Panc1 (cell line): ENCODE measurements at regions not wholly inside any gene's neighbourhood (a gene's known extent, or its start where the extent isn't known, plus 50 kb on each side); places are given as distances from the start of the nearest gene placed in this dataset.

Experiments used
- ATAC-seq: fragments of 200-7000 bp; cut with Tn5 transposase; 2 replicates; pipeline ENCODE4 v1.9.1; 2020; ENCODE audit warnings: mild to moderate bottlenecking, moderate library complexity
- BruUV-seq: library from RNA; stranded (reverse); fragments of 400-500 nt; replicated peaks from 2 replicates; lab custom pipeline; 2021; lab: Mats Ljungman, UMichigan
- CTCF ChIA-PET: fragments of 300-600 bp; sonication (Branson Sonifier 250); formaldehyde crosslinking; loops from one replicate; lab custom pipeline; 2022; ENCODE audit warnings: antibody characterized with exemption; lab: Charles Lee
- POLR2A ChIA-PET: fragments of 300-600 bp; sonication (Branson Sonifier 250); formaldehyde crosslinking; loops from one replicate; lab custom pipeline; 2022; ENCODE audit warnings: antibody characterized with exemption; lab: Charles Lee
- DNase-seq: peaks from one replicate; pipeline ENCODE4 v3.0.0-alpha.2; 2010; ENCODE audit warnings: low read depth, low spot score
- H3K27ac ChIP-seq: 2 replicates; pipeline ENCODE4 v1.5.1; 2011; ENCODE audit warnings: mild to moderate bottlenecking, low read length, inconsistent platforms
- H3K27me3 ChIP-seq: fragments of 200-500 bp; sonication (Bioruptor generic); 2 replicates; pipeline ENCODE4 v1.6.0; 2014; ENCODE audit warnings: low read length, inconsistent platforms; ENCODE audit not compliant: control insufficient read depth, insufficient read depth
- H3K36me3 ChIP-seq: fragments of 200-500 bp; sonication (Bioruptor generic); 2 replicates; pipeline ENCODE4 v1.5.1; 2014; ENCODE audit warnings: inconsistent platforms, mild to moderate bottlenecking, low read length, moderate library complexity; ENCODE audit not compliant: control insufficient read depth, insufficient read depth
- H3K4me1 ChIP-seq: 2 replicates; pipeline ENCODE4 v1.5.1; 2011; ENCODE audit warnings: inconsistent platforms, mild to moderate bottlenecking, low read length, moderate library complexity; ENCODE audit not compliant: control insufficient read depth, insufficient read depth
- H3K4me3 ChIP-seq, 2 experiments: 2 replicates each; pipeline ENCODE4 v1.5.1; 2011 to 2012; ENCODE audit warnings: low read depth in 2 of 2, low read length in 2 of 2, mild to moderate bottlenecking in 2 of 2, inconsistent platforms in 1 of 2, moderate library complexity in 1 of 2
- H3K9me3 ChIP-seq: fragments of 200-500 bp; sonication (Bioruptor generic); 2 replicates; pipeline ENCODE4 v1.5.1; 2014; ENCODE audit warnings: low read depth, mild to moderate bottlenecking, inconsistent platforms, low read length, moderate library complexity; ENCODE audit not compliant: control insufficient read depth, insufficient read depth
- CTCF ChIP-seq: fragments of 450-650 bp; IDR thresholded peaks from 2 replicates; pipeline ENCODE4 v1.5.1; 2017; ENCODE audit warnings: mild to moderate bottlenecking
- POLR2AphosphoS5 ChIP-seq: IDR thresholded peaks from 2 replicates; pipeline ENCODE4 v1.6.1; 2012; ENCODE audit warnings: mild to moderate bottlenecking, low read depth, low read length, moderate library complexity
- REST ChIP-seq, 2 experiments: IDR thresholded peaks; 2 replicates each; pipeline ENCODE4 v1.6.1; 2011 to 2012; ENCODE audit warnings: low read depth in 2 of 2, control low read depth in 1 of 2, low read length in 1 of 2, mild to moderate bottlenecking in 1 of 2, moderate library complexity in 1 of 2; ENCODE audit not compliant: insufficient read depth in 1 of 2
- SIN3A ChIP-seq: IDR thresholded peaks from 2 replicates; pipeline ENCODE4 v1.6.1; 2012; ENCODE audit warnings: low read depth, mild to moderate bottlenecking, low read length, moderate library complexity, borderline replicate concordance; ENCODE audit not compliant: insufficient read depth
- TCF7L2 ChIP-seq: IDR thresholded peaks from 2 replicates; pipeline ENCODE4 v1.6.1; 2011; ENCODE audit warnings: mild to moderate bottlenecking, low read depth, low read length, inconsistent platforms
- in situ Hi-C: cut with HindIII; loops from 2 replicates; pipeline ENCODE4 v1.10.0; 2016; ENCODE audit warnings: low sequenced_read_pairs, low pct_unique_long_range_greater_than_20kb
- intact Hi-C: fragments of 100-400 bp; cut with micrococcal nuclease; formaldehyde crosslinking; loops from one replicate; pipeline ENCODE4 v1.10.0; 2022; ENCODE audit not compliant: unreplicated experiment

DNA sequence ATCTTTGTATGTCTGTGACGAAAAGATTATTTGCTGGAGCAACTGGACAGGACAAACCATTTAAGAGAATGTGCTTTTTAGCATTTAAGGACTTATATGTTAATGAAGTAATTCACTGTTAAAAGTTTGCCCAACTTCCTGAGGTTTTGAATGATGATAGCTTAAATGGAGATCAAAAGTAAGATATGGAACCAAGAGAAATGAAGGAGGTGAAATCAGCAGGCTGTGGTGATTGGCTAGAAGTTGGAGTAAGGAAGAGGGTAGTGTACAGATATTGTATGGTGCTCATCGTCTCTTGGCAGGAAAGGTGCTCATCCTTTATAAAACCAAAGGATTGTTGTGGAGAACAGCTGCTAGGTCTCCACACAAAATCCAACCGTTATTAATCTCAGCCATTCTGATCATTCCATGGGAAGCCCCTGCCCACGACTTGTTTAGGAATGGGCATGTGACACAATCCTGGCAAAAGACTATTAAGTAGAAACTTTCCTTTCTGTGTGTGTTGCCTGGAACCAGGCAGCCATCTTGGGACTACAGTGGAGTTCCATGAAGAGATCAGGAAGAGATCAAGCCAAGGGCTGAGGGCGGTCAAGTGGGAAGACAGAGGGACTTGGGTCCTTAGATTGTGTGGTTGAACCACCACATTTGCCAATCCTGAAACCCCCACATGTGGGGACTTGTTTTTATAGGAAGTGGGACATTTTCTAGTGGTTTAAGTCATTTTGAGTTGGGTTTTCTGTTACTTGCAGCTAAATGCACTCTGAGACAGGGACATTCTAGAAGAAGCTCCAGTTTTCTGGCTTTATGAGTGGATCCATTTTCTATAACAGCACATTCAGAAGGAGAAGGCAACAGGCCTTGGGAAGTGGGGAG, 56.8 kb upstream of the CHST11 start:
- no TSS peak for BruUV-seq
- ATAC-seq: no peak
- no peak for DNase-seq

GRCh38 chr12:104402630-104403029, 54.1 kb upstream of the CHST11 start:
- ChIA-PET POLR2A (no interaction called here), CTCF (no interaction called here)
- Histone ChIP-seq H3K4me3 (no peak overlapping the region), H3K4me1 (no peaks in the 10 kb centered on the region), H3K36me3 (no peaks in the 10 kb centered on the region), H3K27me3 (no peaks in the 10 kb centered on the region), H3K9me3 (no peaks in the 10 kb centered on the region), H3K27ac (no peak overlapping the region)
- in situ Hi-C loops (no loop called here), intact Hi-C loops (no loop called here)
- ATAC-seq: no peak
- DNase-seq: no peak
- BruUV-seq: no TSS peak
- TF ChIP-seq POLR2AphosphoS5 (no peak), CTCF (no peak), REST (IDR thresholded peaks at IDR 0.05; ENCODE audit: insufficient read depth in 1 of 2, low read depth in 2 of 2, low read length in 1 of 2) (no peak), SIN3A (no peak)

More for the DNA sequence above, 56.8 kb upstream of the CHST11 start:
- H3K27ac ChIP-seq: no peak overlapping the region
- H3K4me3 ChIP-seq: no peak overlapping the region
- ChIA-PET POLR2A (interaction anchor here (0.6 kb wide), 1 partner anchor 78 kb away, joined by 3 read pairs; no protein-coding TSS in a partner anchor), CTCF (interaction anchor here (0.6 kb wide), 1 partner anchor 291 kb away, joined by 8 read pairs; no protein-coding TSS in a partner anchor)
- 0 out of 2 replicates have a peak, but pooled peaks cover 2% of the 10 kb centered on the region for H3K27me3 ChIP-seq
- no peaks in the 10 kb centered on the region for H3K4me1 ChIP-seq
- no peaks in the 10 kb centered on the region for H3K36me3 ChIP-seq
- in situ Hi-C loops: no loop called here
- no peak for TF ChIP-seq CTCF
- no peak for TF ChIP-seq POLR2AphosphoS5
- TF ChIP-seq TCF7L2: no peak
- no peak for TF ChIP-seq SIN3A
- no peak for TF ChIP-seq REST (IDR thresholded peaks at IDR 0.05; ENCODE audit: insufficient read depth in 1 of 2, low read depth in 2 of 2, low read length in 1 of 2)
- intact Hi-C loops: no loop called here
- no peaks in the 10 kb centered on the region for H3K9me3 ChIP-seq
